H1 (cell line): ENCODE measurements at regions not wholly inside any gene's neighbourhood (a gene's known extent, or its start where the extent isn't known, plus 50 kb on each side); places are given as distances from the start of the nearest gene placed in this dataset.

ENCODE experiments used
- CTCF ChIP-seq, 3 experiments: IDR thresholded peaks; 1 replicate in 2 of 3; 2 replicates in 1 of 3; pipeline versions ENCODE4 v1.5.1 to v1.6.1; 2011; ENCODE audit warnings: low read length in 3 of 3, mild to moderate bottlenecking in 3 of 3, inconsistent platforms in 2 of 3, low read depth in 1 of 3, moderate library complexity in 1 of 3; ENCODE audit not compliant: insufficient read depth in 1 of 3; ENCODE audit errors: control extremely low read depth in 1 of 3
- MAX ChIP-seq: IDR thresholded peaks from 2 replicates; pipeline ENCODE4 v1.6.1; 2012; ENCODE audit warnings: inconsistent platforms

GRCh38 chr6:2381872-2382661 is 136.7 kb upstream of the GMDS start:
- no peak for TF ChIP-seq MAX
- TF ChIP-seq CTCF (IDR thresholded peaks at IDR 0.05; ENCODE audit: control extremely low read depth in 1 of 3, insufficient read depth in 1 of 3, low read depth in 1 of 3, low read length in 3 of 3): no peak
